Ascending aorta (tissue), 2 donors: ENCODE measurements at regions not wholly inside any gene's neighbourhood (a gene's known extent, or its start where the extent isn't known, plus 50 kb on each side); places are given as distances from the start of the nearest gene placed in this dataset.

ENCODE experiments used
- DNase-seq, 2 donors: peaks; one replicate each; pipeline ENCODE4 v3.0.0-alpha.2; 2019; ENCODE audit warnings: low spot score in 2 of 2
- H3K27ac ChIP-seq, 2 donors: fragments of 200-600 bp; sonication (generic); one replicate each; pipeline ENCODE4 v1.5.1; 2016 to 2017; ENCODE audit warnings: mild to moderate bottlenecking in 1 of 2
- H3K27me3 ChIP-seq: fragments of 200-600 bp; sonication (generic); one replicate; pipeline ENCODE4 v1.5.1; 2017
- H3K36me3 ChIP-seq, 2 donors: fragments of 200-600 bp; sonication (generic); one replicate each; pipeline ENCODE4 v1.5.1; 2016
- H3K4me1 ChIP-seq, 2 donors: fragments of 200-600 bp; sonication (generic); one replicate each; pipeline ENCODE4 v1.5.1; 2016 to 2017; ENCODE audit warnings: mild to moderate bottlenecking in 1 of 2
- H3K4me3 ChIP-seq, 2 donors: fragments of 200-600 bp; sonication (generic); one replicate each; pipeline ENCODE4 v1.5.1; 2016 to 2017; ENCODE audit warnings: mild to moderate bottlenecking in 1 of 2
- H3K9me3 ChIP-seq, 2 donors: fragments of 200-600 bp; sonication (generic); one replicate each; pipeline ENCODE4 v1.5.1; 2016
- CTCF ChIP-seq, 3 experiments: fragments of 200-600 bp in 2 of 3; fragments of 450-650 bp in 1 of 3; sonication (generic) in 2 of 3; IDR thresholded peaks; one replicate each; pipeline ENCODE4 v1.5.1; 2016 to 2019; ENCODE audit warnings: antibody characterized with exemption in 3 of 3, mild to moderate bottlenecking in 1 of 3, moderate library complexity in 1 of 3
- intact Hi-C: fragments of 100-400 bp; cut with DNase I; formaldehyde crosslinking; loops from one replicate; pipeline ENCODE4 v1.15.1; 2023

GRCh38 chr2:83522891-83523493 is 936.1 kb downstream of the SUCLG1 start:
- no peak overlapping the region for H3K27ac ChIP-seq
- TF ChIP-seq CTCF (IDR thresholded peaks at IDR 0.05) = no peak
- no peaks in the 10 kb centered on the region for H3K4me1 ChIP-seq
- DNase-seq = no peak
- intact Hi-C loops = no loop called here
- no peaks in the 10 kb centered on the region for H3K9me3 ChIP-seq
- no peaks in the 10 kb centered on the region for H3K27me3 ChIP-seq
- H3K4me3 ChIP-seq = no peak overlapping the region
- no peaks in the 10 kb centered on the region for H3K36me3 ChIP-seq

GRCh38 chr2:83517727-83518368 is 941.2 kb downstream of the SUCLG1 start:
- Histone ChIP-seq H3K27me3 (no peaks in the 10 kb centered on the region), H3K4me1 (no peaks in the 10 kb centered on the region), H3K36me3 (no peaks in the 10 kb centered on the region), H3K9me3 (no peaks in the 10 kb centered on the region), H3K27ac (no peak overlapping the region), H3K4me3 (no peak overlapping the region)
- intact Hi-C loops = no loop called here
- TF ChIP-seq CTCF (IDR thresholded peaks at IDR 0.05) = no peak
- no peak for DNase-seq

- H3K27me3 ChIP-seq = no peaks in the 10 kb centered on the region
- H3K4me3 ChIP-seq = no peak overlapping the region
- no peak overlapping the region for H3K27ac ChIP-seq
- no peaks in the 10 kb centered on the region for H3K9me3 ChIP-seq
- no peak for TF ChIP-seq CTCF (IDR thresholded peaks at IDR 0.05)
- no peaks in the 10 kb centered on the region for H3K4me1 ChIP-seq
- DNase-seq = no peak
- intact Hi-C loops = no loop called here
- H3K36me3 ChIP-seq = no peaks in the 10 kb centered on the region
These were observed 942.6 kb downstream of the SUCLG1 start for GRCh38 chr2:83516503-83516902.

- TF ChIP-seq CTCF (IDR thresholded peaks at IDR 0.05) = no peak
- no peak for DNase-seq
These were observed 971.6 kb downstream of the SUCLG1 start for GRCh38 chr2:83487451-83487850.

GRCh38 chr2:83481436-83481835 is 977.6 kb downstream of the SUCLG1 start:
- DNase-seq = no peak
- H3K9me3 ChIP-seq = no peaks in the 10 kb centered on the region
- H3K27me3 ChIP-seq = no peaks in the 10 kb centered on the region
- no peak for TF ChIP-seq CTCF (IDR thresholded peaks at IDR 0.05)
- no peak overlapping the region for H3K27ac ChIP-seq
- H3K4me3 ChIP-seq = no peak overlapping the region
- H3K4me1 ChIP-seq = no peaks in the 10 kb centered on the region
- intact Hi-C loops = no loop called here
- H3K36me3 ChIP-seq = no peaks in the 10 kb centered on the region

More at GRCh38 chr2:83487451-83487850, 971.6 kb downstream of the SUCLG1 start:
- Histone ChIP-seq H3K27ac (no peak overlapping the region), H3K4me1 (no peaks in the 10 kb centered on the region), H3K27me3 (no peaks in the 10 kb centered on the region), H3K36me3 (no peaks in the 10 kb centered on the region), H3K9me3 (no peaks in the 10 kb centered on the region), H3K4me3 (no peak overlapping the region)
- intact Hi-C loops = no loop called here
